ENCODE measurements at regions not wholly inside any gene's neighbourhood (a gene's known extent, or its start where the extent isn't known, plus 50 kb on each side); places are given as distances from the start of the nearest gene placed in this dataset.

DNA sequence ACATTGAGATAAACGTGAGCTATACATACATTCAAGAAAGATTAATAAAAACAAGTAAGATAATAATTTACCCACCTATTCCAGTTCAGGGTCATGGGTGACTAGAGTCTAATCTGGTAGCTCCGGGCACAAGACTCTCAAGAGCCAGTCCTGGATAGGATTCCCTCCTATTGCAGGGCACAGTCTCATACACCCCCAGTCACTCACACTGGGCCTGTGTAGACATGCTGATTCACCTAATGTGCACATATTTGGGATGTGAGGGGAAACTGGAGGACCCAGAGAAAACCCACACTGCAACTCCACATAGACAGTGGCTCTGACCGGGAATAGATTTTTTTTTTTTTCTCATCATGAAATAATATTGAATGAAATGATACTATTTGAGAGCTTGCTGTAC is 81.5 kb upstream of the THUMPD2 start:
- TF ChIP-seq MXI1 (IDR thresholded peaks at IDR 0.05; ENCODE audit: borderline replicate concordance, low read depth, low read length) (no peak), RFX5 (IDR thresholded peaks at IDR 0.05; ENCODE audit: low read depth, low read length) (no peak), SMC3 (IDR thresholded peaks at IDR 0.05; ENCODE audit: low read depth, low read length) (no peak), CHD1 (IDR thresholded peaks at IDR 0.05; ENCODE audit: low read depth, low read length) (no peak), RCOR1 (IDR thresholded peaks at IDR 0.05; ENCODE audit: insufficient replicate concordance, low read length) (no peak), FOS (IDR thresholded peaks at IDR 0.05; ENCODE audit: low read depth, low read length) (no peak), POLR2A (IDR thresholded peaks at IDR 0.05; ENCODE audit: low read depth, low read length) (no peak), RAD21 (IDR thresholded peaks at IDR 0.05; ENCODE audit: low read length) (no peak)
- TF ChIP-seq, protein P1, sequence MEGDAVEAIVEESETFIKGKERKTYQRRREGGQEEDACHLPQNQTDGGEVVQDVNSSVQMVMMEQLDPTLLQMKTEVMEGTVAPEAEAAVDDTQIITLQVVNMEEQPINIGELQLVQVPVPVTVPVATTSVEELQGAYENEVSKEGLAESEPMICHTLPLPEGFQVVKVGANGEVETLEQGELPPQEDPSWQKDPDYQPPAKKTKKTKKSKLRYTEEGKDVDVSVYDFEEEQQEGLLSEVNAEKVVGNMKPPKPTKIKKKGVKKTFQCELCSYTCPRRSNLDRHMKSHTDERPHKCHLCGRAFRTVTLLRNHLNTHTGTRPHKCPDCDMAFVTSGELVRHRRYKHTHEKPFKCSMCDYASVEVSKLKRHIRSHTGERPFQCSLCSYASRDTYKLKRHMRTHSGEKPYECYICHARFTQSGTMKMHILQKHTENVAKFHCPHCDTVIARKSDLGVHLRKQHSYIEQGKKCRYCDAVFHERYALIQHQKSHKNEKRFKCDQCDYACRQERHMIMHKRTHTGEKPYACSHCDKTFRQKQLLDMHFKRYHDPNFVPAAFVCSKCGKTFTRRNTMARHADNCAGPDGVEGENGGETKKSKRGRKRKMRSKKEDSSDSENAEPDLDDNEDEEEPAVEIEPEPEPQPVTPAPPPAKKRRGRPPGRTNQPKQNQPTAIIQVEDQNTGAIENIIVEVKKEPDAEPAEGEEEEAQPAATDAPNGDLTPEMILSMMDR (conservative IDR thresholded peaks at IDR 0.05; ENCODE audit: low read depth, low read length), result no peak
- TF ChIP-seq, protein P2, sequence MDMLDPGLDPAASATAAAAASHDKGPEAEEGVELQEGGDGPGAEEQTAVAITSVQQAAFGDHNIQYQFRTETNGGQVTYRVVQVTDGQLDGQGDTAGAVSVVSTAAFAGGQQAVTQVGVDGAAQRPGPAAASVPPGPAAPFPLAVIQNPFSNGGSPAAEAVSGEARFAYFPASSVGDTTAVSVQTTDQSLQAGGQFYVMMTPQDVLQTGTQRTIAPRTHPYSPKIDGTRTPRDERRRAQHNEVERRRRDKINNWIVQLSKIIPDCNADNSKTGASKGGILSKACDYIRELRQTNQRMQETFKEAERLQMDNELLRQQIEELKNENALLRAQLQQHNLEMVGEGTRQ (IDR thresholded peaks at IDR 0.05; ENCODE audit: low read depth, low read length), result no peak
- Histone ChIP-seq H4K20me1 (ENCODE audit: insufficient read depth, low read length) (no peaks in the 10 kb centered on the region), H3K23ac (ENCODE audit: low read depth, low read length) (no peak overlapping the region), H2AFZ (replicated peaks; ENCODE audit: low read length, poor library complexity) (no peak overlapping the region), H2BK20ac (ENCODE audit: low read depth, low read length) (no peak overlapping the region), H3K36me3 (ENCODE audit: control insufficient read depth, insufficient read depth, low read length) (no peaks in the 10 kb centered on the region), H3K18ac (ENCODE audit: low read depth, low read length) (no peak overlapping the region), H3K27me3 (ENCODE audit: control insufficient read depth, insufficient read depth, low read length) (peaks cover under 1% of the 10 kb centered on the region; the same call in 1 of the 2 replicates), H4K91ac (ENCODE audit: insufficient read depth, low read depth, low read length) (no peak overlapping the region), H2AK5ac (ENCODE audit: low read depth, low read length) (no peak overlapping the region), H3K4me1 (ENCODE audit: control insufficient read depth, insufficient read depth, low read length) (no peaks in the 10 kb centered on the region), H3K14ac (replicated peaks; ENCODE audit: low read depth, low read length) (no peak overlapping the region), H3K9ac (ENCODE audit: low read depth, low read length) (no peak overlapping the region), H3K4me3 (ENCODE audit: insufficient read depth, low read depth, low read length) (no peak overlapping the region), H4K8ac (ENCODE audit: low read depth in 2 of 2, low read length in 2 of 2) (no peak overlapping the region), H2BK15ac (ENCODE audit: low read depth, low read length) (no peak overlapping the region), H3K4me2 (ENCODE audit: low read depth, low read length) (no peak overlapping the region), H3K79me1 (ENCODE audit: low read depth in 1 of 2, low read length in 2 of 2) (no peaks in the 10 kb centered on the region), H2AK9ac (replicated peaks; ENCODE audit: low read depth, low read length, poor library complexity) (no peak overlapping the region), H3K9me1 (ENCODE audit: insufficient read depth, low read length) (no peaks in the 10 kb centered on the region), H4K5ac (ENCODE audit: low read depth, low read length) (no peak overlapping the region), H2BK120ac (ENCODE audit: low read depth, low read length) (no peak overlapping the region), H2BK5ac (ENCODE audit: low read depth, low read length, poor library complexity, severe bottlenecking) (no peak overlapping the region), H3K4ac (ENCODE audit: low read depth, low read length) (no peak overlapping the region), H3K9me3 (ENCODE audit: control insufficient read depth, insufficient read depth, low read length) (0 out of 2 replicates have a peak, but pooled peaks cover 2% of the 10 kb centered on the region), H3K27ac (ENCODE audit: insufficient read depth, low read length) (no peak overlapping the region), H3K56ac (ENCODE audit: extremely low read depth, insufficient read depth, low read length) (no peak overlapping the region)
- in situ Hi-C loops (cut with MboI; ENCODE audit: low sequenced_read_pairs), result no loop called here
- ChIA-PET CTCF (no interaction called here), POLR2A (ENCODE audit: unreplicated experiment) (no interaction called here)
- DNase-seq (no peak), ATAC-seq (ENCODE audit: low read depth) (no peak)
- intact Hi-C loops (cut with micrococcal nuclease), result no loop called here
- no CpG with 5 or more reads among the region's 3 CpGs for WGBS, 2 experiments (ENCODE audit: extremely low coverage in 2 of 2, insufficient read length in 1 of 2)
- no TSS peak for BruUV-seq (replicated peaks)
- dilution Hi-C loops (cut with HindIII; ENCODE audit: low sequenced_read_pairs, unreplicated experiment), result no loop called here
